ENCODE measurements at regions not wholly inside any gene's neighbourhood (a gene's known extent, or its start where the extent isn't known, plus 50 kb on each side); places are given as distances from the start of the nearest gene placed in this dataset.

GRCh38 chr6:14187406-14187805 lies 69.8 kb downstream of the CD83 start:
- DNase-seq (ENCODE audit: low read depth in 3 of 3, low spot score in 2 of 3): no peak

- DNase-seq (ENCODE audit: low read depth in 3 of 3, low spot score in 2 of 3): no peak
Observed at GRCh38 chr6:14189074-14189473, 71.5 kb downstream of the CD83 start.

DNA sequence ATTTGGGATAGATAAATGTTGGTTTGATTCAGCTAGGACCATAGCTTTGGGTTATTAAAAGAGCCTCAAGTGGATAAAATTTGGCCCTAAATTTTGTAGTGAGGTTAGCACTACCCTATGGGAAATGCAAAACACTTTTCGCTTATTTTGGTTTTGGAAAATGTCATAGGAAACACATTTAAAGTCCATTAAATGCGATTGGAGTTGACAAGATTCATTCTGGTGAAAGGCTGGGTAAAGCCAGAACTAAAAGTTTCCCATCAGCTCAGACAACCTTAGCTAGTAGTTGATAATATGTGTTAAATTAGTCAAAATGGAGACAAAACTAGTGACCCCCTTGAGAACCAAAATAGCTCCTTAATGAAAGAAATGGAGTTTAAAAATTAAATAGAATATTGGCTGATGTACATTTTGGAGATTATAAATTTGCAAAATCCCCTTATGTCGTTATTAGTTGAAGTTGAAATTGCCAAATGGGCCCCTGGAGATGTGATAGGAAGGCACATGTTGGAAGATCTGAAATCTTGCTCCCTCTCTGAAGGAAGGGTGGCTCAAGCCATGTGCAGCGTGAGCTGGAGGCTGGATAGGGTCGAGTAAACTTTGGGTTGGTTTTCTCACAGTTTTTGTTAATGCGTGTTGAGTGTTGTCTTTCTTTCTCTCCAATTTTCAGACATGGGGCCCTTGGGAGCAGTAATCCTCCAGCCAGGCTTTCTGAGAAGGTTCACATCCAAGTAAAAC lies 72.8 kb downstream of the CD83 start:
- DNase-seq (ENCODE audit: low read depth in 3 of 3, low spot score in 2 of 3): no peak

DNA sequence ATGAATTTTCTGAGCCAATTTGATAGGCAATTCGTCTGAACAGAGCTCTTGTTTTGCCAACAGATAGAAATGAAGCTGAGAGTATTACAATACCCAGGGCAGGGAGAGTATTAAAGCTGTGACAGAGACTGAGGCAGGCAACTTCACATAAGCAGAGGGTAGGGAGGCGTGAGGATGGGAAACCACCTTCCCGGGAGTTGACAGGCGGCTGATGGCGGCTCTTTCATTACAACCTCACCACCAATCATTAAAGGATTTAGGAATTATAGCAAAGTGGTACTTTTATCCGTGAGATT lies 73.3 kb downstream of the CD83 start:
- DNase-seq (ENCODE audit: low read depth in 3 of 3, low spot score in 2 of 3): no peak

DNA sequence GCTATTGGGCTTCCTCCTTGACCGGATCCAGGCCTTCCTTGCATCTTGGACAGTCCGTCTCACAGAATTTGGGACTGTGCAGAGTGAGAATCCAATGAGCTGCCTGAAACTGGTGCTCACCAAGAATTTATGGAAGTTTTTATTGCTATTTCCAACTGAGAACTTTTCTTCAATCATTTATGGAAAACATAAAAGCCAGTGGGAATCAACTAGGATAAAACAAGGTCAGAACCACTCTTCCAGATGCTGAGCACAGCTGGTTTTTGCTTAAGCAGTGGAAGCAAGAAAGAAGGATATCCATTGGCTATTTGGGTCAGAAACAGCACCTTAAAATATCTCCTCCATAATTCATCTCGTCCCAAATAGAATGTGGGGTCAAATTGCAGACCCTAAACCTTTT lies 74.2 kb downstream of the CD83 start:
- DNase-seq (ENCODE audit: low read depth in 3 of 3, low spot score in 2 of 3): no peak

DNA sequence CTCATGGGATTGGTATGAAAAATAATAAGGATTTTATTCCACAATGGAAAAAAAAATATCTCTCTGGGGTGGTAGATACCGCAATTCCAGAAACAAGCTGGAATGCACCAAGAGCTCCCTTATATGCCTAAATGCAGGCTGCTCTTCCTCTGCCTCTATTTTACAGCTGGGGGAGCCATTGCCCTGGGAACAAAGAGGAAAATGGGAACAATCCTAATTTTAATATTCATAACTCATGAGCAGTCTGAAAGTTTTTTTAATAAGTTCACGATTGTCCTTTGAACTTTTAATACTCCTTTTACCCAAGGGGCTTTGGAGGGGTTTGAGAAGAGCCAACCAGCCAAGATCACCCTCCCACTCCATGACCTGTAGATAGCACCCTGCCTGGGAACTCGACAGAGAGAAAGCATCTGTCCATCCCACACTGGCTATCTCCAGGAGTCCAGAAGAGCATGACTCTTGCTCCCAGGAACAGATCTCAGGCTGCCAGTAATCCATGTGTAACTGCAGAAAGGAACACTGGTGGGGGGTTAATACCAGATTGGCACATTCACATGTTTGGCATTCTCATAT lies 74.7 kb downstream of the CD83 start:
- DNase-seq (ENCODE audit: low read depth in 3 of 3, low spot score in 2 of 3): no peak

DNA sequence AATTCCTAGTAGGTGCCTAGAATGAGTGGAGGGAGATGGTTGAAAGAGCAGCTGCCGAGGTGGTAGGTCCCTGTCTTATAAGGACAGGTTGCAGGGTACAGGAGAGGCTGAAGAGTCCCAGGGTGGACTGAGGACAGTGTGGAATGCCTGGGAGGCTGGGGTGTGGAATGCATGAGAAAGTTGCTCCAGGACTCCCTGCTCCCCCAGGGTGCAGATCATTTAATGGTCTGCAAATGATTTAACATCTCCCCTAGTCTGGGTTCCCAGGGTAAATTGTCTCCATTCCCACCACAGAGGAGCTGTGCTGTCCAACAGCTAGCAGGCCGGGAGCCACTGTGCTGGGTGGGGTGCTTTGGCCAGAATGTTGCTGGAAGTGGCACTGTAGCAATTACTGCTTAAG lies 76.0 kb downstream of the CD83 start:
- DNase-seq (ENCODE audit: low read depth in 3 of 3, low spot score in 2 of 3): no peak

DNA sequence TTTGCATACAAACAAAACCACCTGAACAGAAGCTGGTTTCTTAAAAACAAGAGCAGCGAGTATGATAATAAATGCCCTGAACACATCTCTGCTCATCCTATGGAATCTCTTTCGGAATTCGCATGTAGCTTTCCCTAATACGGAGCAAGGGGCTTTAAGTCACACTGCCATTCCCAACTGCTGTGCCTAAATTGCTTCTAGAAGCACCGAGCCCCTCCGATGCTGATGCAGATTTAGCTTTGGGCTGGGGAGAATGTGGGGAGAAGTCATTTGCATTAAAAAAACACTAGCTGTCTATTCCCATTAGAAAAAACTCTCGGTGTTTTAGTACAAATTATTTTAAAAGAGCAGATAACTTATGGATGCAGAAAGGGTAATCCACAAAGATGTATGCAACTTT lies 76.9 kb downstream of the CD83 start:
- no peak for DNase-seq (ENCODE audit: low read depth in 3 of 3, low spot score in 2 of 3)

GRCh38 chr6:14194976-14195375 lies 77.4 kb downstream of the CD83 start:
- no peak for DNase-seq (ENCODE audit: low read depth in 3 of 3, low spot score in 2 of 3)

DNA sequence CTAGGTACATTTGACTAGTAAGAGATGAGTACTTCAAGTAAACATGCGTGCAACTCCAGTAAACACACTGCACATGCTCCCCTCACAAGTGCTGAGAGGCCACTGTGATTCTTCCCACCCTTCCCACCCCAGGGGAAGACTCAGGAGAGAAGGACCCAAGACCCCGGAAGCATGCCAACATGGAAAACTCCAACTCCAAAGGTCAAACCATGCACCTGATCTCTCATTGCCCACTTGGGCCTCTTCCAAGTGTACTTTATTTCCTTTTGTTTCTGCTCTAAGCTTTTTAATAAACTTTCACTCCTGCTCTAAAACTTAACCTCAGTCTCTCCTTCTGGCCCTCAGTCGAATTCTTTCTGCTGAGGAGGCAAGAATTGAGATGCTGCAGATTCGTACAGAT lies 78.5 kb downstream of the CD83 start:
- no peak for DNase-seq (ENCODE audit: low read depth in 3 of 3, low spot score in 2 of 3)

- no peak for DNase-seq (ENCODE audit: low read depth in 3 of 3, low spot score in 2 of 3)
Observed at GRCh38 chr6:14197118-14197517, 79.5 kb downstream of the CD83 start.

- DNase-seq (ENCODE audit: low read depth in 3 of 3, low spot score in 2 of 3): no peak
Observed at GRCh38 chr6:14200047-14200446, 82.5 kb downstream of the CD83 start.

GRCh38 chr6:14202947-14203346 lies 85.4 kb downstream of the CD83 start:
- no peak for DNase-seq (ENCODE audit: low read depth in 3 of 3, low spot score in 2 of 3)

GRCh38 chr6:14206391-14206790 lies 88.8 kb downstream of the CD83 start:
- DNase-seq (ENCODE audit: low read depth in 3 of 3, low spot score in 2 of 3): no peak

DNA sequence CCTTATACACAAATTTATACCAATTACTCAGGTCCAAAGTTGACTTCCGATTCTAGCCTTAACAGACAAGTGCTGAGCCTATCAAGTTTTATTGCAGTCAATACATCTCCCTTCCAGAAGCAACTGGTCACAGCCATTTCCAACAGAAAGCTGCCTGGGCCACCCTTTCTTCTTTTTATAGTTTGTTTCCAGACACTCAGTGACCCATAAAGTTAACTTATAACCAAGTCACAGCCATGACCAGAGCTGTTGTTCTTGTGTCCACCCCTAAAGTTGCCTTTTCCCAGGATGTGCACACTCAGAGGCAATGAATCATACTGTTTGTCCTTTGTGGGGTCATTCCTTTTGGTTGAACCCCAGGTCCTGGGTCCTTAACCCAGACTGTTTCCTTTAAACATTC lies 89.9 kb downstream of the CD83 start:
- DNase-seq (ENCODE audit: low read depth in 3 of 3, low spot score in 2 of 3): peak in 1 of 3 donors; percentile 70

DNA sequence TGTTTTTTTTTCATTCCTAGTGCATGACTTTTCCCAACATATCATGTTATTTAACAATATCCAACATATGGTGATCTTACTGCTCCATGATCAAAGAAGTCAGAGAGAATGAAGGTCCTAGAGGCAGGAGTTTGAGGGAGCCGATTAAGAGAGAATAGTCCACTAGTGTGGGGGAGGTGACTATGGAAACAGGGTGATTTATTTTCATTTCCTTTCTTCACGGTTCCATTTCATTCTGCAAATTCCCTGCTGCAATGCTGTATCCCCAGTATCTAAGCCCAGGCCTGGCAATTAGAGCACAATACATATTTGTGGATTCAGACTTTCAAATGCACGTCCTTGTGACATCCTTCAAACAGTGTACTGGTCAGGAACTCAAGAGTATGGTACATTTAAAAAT lies 91.4 kb downstream of the CD83 start:
- DNase-seq (ENCODE audit: low read depth in 3 of 3, low spot score in 2 of 3): no peak

GRCh38 chr6:14210077-14210476 lies 92.5 kb downstream of the CD83 start:
- DNase-seq (ENCODE audit: low read depth in 3 of 3, low spot score in 2 of 3): no peak

DNA sequence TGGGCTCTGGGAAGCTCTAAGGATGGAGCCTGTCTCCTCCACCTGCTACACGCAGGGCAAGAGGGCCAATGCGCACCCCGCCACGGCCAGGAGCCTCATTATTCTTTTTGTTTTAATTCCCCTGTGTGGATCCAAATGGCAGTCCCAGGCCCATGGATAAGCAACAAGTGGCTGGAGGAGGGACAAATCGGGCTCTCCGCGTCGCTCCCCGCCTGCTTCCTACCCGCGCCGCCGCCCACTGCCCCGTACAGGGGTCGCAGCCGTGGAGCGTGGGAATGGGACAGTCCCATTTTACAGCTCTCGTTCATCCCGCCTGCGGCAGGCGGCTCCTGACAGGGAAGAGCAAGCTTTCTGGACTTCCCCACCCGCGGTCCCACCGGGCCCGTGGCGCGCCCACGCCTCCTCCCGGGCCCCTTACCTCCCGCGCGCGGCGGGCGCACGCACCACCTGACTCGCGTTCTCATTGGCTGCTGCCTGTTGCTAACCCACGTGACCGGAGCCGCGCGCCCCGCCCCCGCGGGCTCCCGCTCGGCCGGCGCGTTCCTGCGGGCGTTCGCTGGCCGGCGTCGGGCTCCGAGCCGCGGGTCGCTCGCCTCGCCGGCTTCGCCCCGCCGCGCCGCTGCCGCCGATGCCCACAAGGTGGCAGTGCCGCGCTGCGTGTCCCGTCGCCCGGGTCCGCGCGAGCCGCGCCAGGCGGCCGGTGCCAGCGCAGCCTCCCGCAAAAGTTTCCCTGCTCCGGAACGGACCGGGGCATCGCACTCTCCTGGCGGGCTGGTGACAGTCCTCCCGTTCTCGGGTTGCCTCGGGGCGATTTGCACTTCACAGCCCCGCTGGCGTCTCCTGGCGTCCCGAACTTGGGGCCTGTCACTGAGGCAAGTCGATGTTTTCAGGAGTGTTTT lies 93.3 kb downstream of the CD83 start:
- DNase-seq (ENCODE audit: low read depth in 3 of 3, low spot score in 2 of 3): peak in 2 of 3 donors; percentile 80 to 83

- peak in 1 of 3 donors; percentile 40 for DNase-seq (ENCODE audit: low read depth in 3 of 3, low spot score in 2 of 3)
Observed at GRCh38 chr6:14211562-14211942, 94.0 kb downstream of the CD83 start.

GRCh38 chr6:14212020-14212419 lies 94.4 kb downstream of the CD83 start:
- no peak for DNase-seq (ENCODE audit: low read depth in 3 of 3, low spot score in 2 of 3)

- no peak for DNase-seq (ENCODE audit: low read depth in 3 of 3, low spot score in 2 of 3)
Observed at GRCh38 chr6:14212632-14213031, 95.1 kb downstream of the CD83 start.

Measured in right renal cortex interstitium (tissue), 3 donors.